ENCODE measurements at regions not wholly inside any gene's neighbourhood (a gene's known extent, or its start where the extent isn't known, plus 50 kb on each side); places are given as distances from the start of the nearest gene placed in this dataset.

GRCh38 chr10:3723766-3724165, 61.2 kb downstream of the KLF6 start:
- DNase-seq (no peak), ATAC-seq (no peak)

- DNase-seq (no peak), ATAC-seq (no peak)
Observed at GRCh38 chr10:3720228-3721019, 64.6 kb downstream of the KLF6 start.

- DNase-seq (no peak), ATAC-seq (no peak)
Observed at GRCh38 chr10:3719024-3719843, 65.8 kb downstream of the KLF6 start.

GRCh38 chr10:3716093-3716492, 68.9 kb downstream of the KLF6 start:
- DNase-seq (no peak), ATAC-seq (no peak)

- ATAC-seq: no peak
Observed at GRCh38 chr10:3714967-3715366, 70.0 kb downstream of the KLF6 start.

GRCh38 chr10:3714531-3714930, 70.5 kb downstream of the KLF6 start:
- ATAC-seq: no peak
- DNase-seq: no peak

More at GRCh38 chr10:3714967-3715366, 70.0 kb downstream of the KLF6 start:
- DNase-seq: no peak

GRCh38 chr10:3712707-3713106, 72.3 kb downstream of the KLF6 start:
- no peak for DNase-seq
- no peak for ATAC-seq

- DNase-seq: no peak
Observed at GRCh38 chr10:3711918-3712317, 73.1 kb downstream of the KLF6 start.

GRCh38 chr10:3710764-3711163, 74.2 kb downstream of the KLF6 start:
- DNase-seq: no peak
- ATAC-seq: no peak

More at GRCh38 chr10:3711918-3712317, 73.1 kb downstream of the KLF6 start:
- ATAC-seq: no peak

GRCh38 chr10:3709456-3710060, 75.5 kb downstream of the KLF6 start:
- DNase-seq (no peak), ATAC-seq (no peak)

- DNase-seq (no peak), ATAC-seq (no peak)
Observed at GRCh38 chr10:3708852-3709251, 76.2 kb downstream of the KLF6 start.

- no peak for DNase-seq
- no peak for ATAC-seq
Observed at GRCh38 chr10:3704565-3705325, 80.3 kb downstream of the KLF6 start.

- no peak for ATAC-seq
Observed at GRCh38 chr10:3702569-3702968, 82.4 kb downstream of the KLF6 start.

GRCh38 chr10:3702056-3702546, 82.9 kb downstream of the KLF6 start:
- ATAC-seq (no peak), DNase-seq (no peak)

More at GRCh38 chr10:3702569-3702968, 82.4 kb downstream of the KLF6 start:
- DNase-seq: no peak

- no peak for ATAC-seq
Observed at GRCh38 chr10:3701491-3701890, 83.5 kb downstream of the KLF6 start.

GRCh38 chr10:3700531-3701076, 84.4 kb downstream of the KLF6 start:
- ATAC-seq: no peak
- no peak for DNase-seq

More at GRCh38 chr10:3701491-3701890, 83.5 kb downstream of the KLF6 start:
- DNase-seq: no peak

- ATAC-seq: no peak
- DNase-seq: no peak
Observed at GRCh38 chr10:3699916-3700315, 85.1 kb downstream of the KLF6 start.

GRCh38 chr10:3698312-3698711, 86.7 kb downstream of the KLF6 start:
- no peak for ATAC-seq
- no peak for DNase-seq

GRCh38 chr10:3693698-3694080, 91.3 kb downstream of the KLF6 start:
- ATAC-seq (no peak), DNase-seq (no peak)

GRCh38 chr10:3693022-3693697, 91.8 kb downstream of the KLF6 start:
- DNase-seq (no peak), ATAC-seq (no peak)

GRCh38 chr10:3692387-3692999, 92.5 kb downstream of the KLF6 start:
- DNase-seq: no peak
- ATAC-seq: no peak
